GM21367 (cell line): ENCODE measurements at regions not wholly inside any gene's neighbourhood (a gene's known extent, or its start where the extent isn't known, plus 50 kb on each side); places are given as distances from the start of the nearest gene placed in this dataset.

Source experiments
- ATAC-seq: cut with Tn5 transposase; IDR thresholded peaks from one replicate; pipeline ENCODE4 v1.9.1; 2021; ENCODE audit not compliant: unreplicated experiment

- no peak for ATAC-seq
Measured at GRCh38 chr2:176595986-176596385, 326.7 kb downstream of the MTX2 start.

- no peak for ATAC-seq
Measured at GRCh38 chr2:176597916-176598315, 328.7 kb downstream of the MTX2 start.

GRCh38 chr2:176598351-176598750 is 329.1 kb downstream of the MTX2 start:
- ATAC-seq, result no peak

GRCh38 chr2:176599796-176600485 is 330.7 kb downstream of the MTX2 start:
- no peak for ATAC-seq

- no peak for ATAC-seq
Measured at GRCh38 chr2:176601066-176601465, 331.8 kb downstream of the MTX2 start.

- no peak for ATAC-seq
Measured at GRCh38 chr2:176612036-176612435, 342.8 kb downstream of the MTX2 start.

GRCh38 chr2:176612736-176613135 is 343.5 kb downstream of the MTX2 start:
- ATAC-seq, result no peak

- no peak for ATAC-seq
Measured at GRCh38 chr2:176613323-176613987, 344.2 kb downstream of the MTX2 start.

GRCh38 chr2:176614049-176614448 is 344.8 kb downstream of the MTX2 start:
- no peak for ATAC-seq

- ATAC-seq, result no peak
Measured at GRCh38 chr2:176614930-176615329, 345.7 kb downstream of the MTX2 start.

GRCh38 chr2:176619504-176619903 is 350.3 kb downstream of the MTX2 start:
- ATAC-seq, result no peak

GRCh38 chr2:176621350-176621749 is 352.1 kb downstream of the MTX2 start:
- no peak for ATAC-seq

- no peak for ATAC-seq
Measured at GRCh38 chr2:176622792-176623191, 353.6 kb downstream of the MTX2 start.

- no peak for ATAC-seq
Measured at GRCh38 chr2:176626796-176627195, 357.6 kb downstream of the MTX2 start.

GRCh38 chr2:176628438-176628837 is 359.2 kb downstream of the MTX2 start:
- ATAC-seq, result no peak

- no peak for ATAC-seq
Measured at GRCh38 chr2:176633754-176634153, 364.5 kb downstream of the MTX2 start.

- ATAC-seq, result no peak
Measured at GRCh38 chr2:176636401-176636800, 367.2 kb downstream of the MTX2 start.

GRCh38 chr2:176637142-176637485 is 367.9 kb downstream of the MTX2 start:
- no peak for ATAC-seq

- peak; percentile 7 for ATAC-seq
Measured at GRCh38 chr2:176637486-176638166, 368.4 kb downstream of the MTX2 start.

GRCh38 chr2:176638167-176639015 is 369.1 kb downstream of the MTX2 start:
- ATAC-seq, result peak; percentile 85

- ATAC-seq, result no peak
Measured at GRCh38 chr2:176639016-176639343, 369.7 kb downstream of the MTX2 start.
